ENCODE measurements at regions not wholly inside any gene's neighbourhood (a gene's known extent, or its start where the extent isn't known, plus 50 kb on each side); places are given as distances from the start of the nearest gene placed in this dataset.

DNA sequence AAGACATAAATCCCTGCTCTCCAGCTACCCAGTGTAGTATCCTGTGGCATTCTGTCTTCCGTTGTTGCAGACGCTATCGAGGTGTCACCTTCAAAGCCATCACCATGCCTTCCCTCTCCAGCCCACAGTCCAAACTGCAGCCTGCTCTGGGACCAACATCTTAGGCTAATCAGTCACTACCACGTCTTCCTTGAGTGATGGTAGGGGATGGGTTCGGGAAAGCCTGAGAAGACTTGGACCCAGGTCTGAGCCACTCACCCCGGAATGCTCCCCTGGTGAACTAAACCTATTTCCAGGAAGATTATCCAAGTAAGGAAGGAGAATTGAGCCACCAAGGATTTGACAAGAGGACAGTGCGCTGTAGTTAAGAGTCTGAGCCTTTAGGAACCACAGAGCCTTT lies 52.9 kb upstream of the IRX1 start:
- DNase-seq (ENCODE audit: low read depth, low spot score): no peak

DNA sequence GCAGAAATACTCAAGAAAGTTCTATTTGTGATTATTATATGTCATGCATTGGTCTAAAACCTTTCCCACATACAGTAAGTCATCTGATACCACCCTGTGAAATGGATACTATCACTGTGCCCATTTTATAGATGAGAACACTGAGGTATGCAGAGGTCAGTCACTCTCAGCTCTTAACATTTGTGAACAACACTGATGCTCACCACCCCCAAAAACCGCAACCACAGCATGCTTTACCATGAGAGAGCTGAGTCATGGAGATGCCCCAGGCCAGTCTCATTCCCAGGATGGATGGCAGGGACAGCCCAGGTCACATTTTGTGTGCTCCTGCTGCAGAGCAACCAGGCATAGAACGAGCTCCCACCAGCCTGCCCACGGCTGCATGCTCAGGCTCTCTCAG lies 53.5 kb upstream of the IRX1 start:
- peak; percentile 33 for DNase-seq (ENCODE audit: low read depth, low spot score)

DNA sequence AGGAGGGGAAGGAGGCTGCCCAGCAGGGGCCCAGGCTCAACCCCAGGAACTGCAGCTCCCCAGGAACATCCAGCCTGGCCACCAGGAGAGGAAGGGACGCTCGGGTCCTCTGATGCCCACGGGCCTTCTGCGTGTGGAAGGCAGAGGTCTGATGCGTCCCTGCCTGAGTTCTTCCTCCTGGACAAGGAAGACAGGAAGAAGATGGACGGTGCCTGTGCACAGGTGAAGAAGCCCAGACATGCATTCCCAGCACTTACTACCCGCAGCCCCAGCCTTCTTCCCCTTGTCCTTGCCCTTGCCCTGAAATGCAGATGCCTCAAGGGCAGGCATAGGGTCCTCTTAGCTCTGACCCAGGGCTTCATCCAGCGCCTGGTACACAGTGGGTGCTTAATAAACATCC lies 56.7 kb upstream of the IRX1 start:
- no peak for DNase-seq (ENCODE audit: low read depth, low spot score)

DNA sequence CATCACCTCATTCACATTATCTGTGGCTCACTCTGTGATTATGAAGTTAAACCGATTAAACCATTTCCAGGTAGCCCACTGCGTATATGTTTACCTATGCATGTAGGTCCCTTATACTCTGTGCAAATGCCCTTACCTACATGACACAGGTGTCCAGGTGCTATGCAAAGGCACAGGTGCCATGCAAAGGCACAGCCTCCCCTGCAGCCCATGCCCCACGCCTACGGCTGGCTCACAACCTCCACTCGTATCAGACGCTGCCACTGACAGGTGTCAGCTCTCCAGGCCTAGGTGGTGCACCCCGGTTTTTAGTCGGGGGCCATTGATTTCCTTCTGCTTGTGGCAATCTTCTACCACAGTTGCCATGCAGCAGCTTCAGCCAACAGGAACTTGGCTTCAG lies 57.7 kb upstream of the IRX1 start:
- DNase-seq (ENCODE audit: low read depth, low spot score): no peak

DNA sequence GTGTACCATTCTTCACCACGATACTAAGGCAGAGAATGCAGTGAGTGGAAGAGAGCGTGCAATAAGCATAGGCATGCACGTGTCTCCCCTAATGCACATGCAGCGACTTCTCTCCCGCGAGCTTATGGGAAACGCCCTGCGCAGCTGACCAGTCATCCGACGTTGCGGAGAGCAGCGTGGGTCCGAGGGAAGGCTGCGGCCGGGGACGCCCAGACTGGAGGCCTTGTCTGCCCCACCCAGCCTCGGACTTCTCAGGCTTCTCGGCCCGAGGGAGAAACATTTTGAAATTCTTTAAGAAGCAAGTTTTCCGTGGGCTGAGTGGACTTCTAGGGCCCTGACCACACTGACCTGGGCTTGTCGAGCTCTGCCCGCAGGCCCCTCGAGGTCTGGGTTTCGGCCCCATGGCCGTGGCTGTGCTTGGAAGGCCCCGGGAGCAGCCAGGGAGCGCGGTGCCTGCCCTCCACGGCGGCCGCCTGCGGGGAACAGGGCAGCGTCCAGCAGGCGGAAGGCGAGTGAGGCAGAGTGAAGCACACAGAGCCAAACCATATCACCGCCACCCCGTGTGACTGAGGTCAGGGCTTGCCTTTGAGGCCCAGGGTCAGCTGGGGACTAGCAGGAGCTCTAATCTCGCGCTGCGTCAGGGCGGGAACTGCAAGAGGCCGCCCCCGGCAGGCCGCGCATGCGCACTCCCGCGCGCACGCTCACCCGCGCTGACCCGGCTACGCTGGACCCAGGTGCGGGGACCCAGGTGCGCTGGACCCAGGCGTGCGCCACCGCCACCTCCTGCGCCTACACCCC lies 60.0 kb upstream of the IRX1 start:
- no peak for DNase-seq (ENCODE audit: low read depth, low spot score)

GRCh38 chr5:3534997-3535396 lies 60.6 kb upstream of the IRX1 start:
- DNase-seq (ENCODE audit: low read depth, low spot score): peak; percentile 42

DNA sequence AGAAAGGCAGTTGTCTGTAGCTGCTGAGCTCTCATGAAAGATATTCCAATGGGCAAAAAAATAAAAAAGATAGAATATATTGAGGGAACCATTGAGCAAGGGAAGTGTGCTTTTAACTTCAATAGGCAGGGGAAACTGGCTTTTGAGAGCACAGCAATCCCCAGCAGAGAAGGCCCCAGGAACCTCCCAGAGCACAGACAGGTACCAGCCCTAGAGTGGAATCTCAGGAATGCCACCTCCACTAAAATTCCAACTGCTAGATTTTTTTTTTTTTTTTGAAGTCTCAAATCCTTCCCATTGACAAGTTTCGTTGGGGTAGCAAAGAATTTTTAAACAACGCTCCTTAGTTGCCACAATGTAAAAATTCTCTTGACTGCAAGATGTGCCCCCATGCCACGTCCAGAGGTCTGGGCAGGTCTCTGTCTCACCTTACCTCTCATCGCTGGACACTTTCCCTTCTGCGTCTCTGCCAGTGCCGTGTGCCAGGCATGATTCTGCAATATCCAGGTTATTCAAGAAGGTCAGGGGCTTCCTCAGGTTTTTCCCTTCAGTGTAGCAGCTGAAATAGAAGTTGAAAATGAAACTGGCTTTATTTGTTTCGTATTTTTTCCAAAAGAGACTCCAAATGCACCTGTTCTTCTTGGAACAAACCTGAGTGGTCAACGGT lies 64.2 kb upstream of the IRX1 start:
- peak; percentile 68 for DNase-seq (ENCODE audit: low read depth, low spot score)

GRCh38 chr5:3530251-3530650 lies 65.4 kb upstream of the IRX1 start:
- DNase-seq (ENCODE audit: low read depth, low spot score): no peak

DNA sequence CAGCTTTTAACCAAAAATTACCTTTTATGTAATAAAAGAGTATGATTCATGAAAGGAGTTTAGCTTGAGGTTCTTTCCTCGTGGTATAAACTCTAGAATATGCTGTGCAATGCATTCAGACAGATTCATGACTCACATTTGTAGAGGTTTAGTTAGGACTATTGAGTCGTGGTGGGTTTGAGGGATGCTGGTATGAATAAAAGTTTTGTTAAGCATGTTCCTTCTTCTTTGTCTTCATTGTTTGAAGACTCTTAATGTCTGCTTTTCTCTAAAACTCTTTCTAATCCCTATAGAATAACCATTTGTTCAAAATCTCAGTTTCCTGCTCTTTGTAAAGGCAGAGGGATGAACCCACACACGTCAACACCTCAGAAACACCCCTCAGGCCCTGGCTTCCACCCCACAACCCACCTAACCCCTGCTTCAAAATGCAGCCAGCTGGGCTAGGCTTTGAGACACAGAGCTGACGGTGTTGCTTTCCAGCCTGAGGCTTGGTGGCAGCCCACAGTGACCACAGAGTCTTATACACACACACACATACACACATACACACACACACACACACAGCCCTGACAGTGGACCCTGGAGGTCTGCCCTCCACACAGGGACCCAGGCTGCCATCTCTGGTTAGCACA lies 69.0 kb upstream of the IRX1 start:
- DNase-seq (ENCODE audit: low read depth, low spot score): no peak

DNA sequence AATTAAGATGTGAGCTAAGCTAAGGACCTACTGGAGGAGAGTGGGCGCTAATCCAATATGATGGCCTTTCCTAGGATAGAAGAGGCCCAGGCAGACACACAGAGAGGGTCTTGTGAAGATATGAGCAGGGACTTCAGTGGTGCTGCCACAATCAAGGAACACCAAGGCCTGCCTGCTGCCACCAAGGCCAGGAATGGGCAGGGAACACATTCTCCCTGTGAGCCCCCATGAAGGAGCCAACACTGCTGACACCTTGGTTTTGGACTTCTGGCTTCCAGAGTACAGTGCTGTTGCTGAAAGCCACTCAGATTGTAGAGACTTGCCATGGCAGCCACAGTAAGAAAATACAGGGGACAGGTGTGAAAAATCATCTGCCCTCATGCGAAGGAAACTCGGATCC lies 73.1 kb upstream of the IRX1 start:
- no peak for DNase-seq (ENCODE audit: low read depth, low spot score)

DNA sequence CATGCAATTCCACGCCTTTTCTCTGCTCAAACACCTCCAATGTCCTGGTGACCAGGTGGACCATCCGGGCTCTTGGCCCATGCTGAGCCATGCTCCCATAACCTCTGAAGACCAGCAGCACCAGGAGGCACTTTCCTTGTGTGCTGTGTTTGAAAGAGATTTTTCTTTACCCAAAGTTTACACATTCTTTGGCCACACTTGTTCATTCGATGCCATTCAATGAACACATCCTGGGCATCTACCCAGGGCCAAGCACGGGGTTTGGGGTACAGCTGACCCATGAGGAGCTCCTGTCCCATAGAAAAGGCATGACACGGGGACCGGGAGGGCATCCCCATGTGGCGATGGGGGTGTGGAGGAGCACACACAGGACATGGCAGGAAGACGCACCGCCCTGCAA lies 77.1 kb upstream of the IRX1 start:
- no peak for DNase-seq (ENCODE audit: low read depth, low spot score)

- DNase-seq (ENCODE audit: low read depth, low spot score): no peak
Measured at GRCh38 chr5:3518051-3518450, 77.6 kb upstream of the IRX1 start.

GRCh38 chr5:3517348-3517747 lies 78.3 kb upstream of the IRX1 start:
- peak; percentile 76 for DNase-seq (ENCODE audit: low read depth, low spot score)

GRCh38 chr5:3512361-3513095 lies 83.1 kb upstream of the IRX1 start:
- no peak for DNase-seq (ENCODE audit: low read depth, low spot score)

GRCh38 chr5:3511934-3512333 lies 83.7 kb upstream of the IRX1 start:
- DNase-seq (ENCODE audit: low read depth, low spot score): no peak

DNA sequence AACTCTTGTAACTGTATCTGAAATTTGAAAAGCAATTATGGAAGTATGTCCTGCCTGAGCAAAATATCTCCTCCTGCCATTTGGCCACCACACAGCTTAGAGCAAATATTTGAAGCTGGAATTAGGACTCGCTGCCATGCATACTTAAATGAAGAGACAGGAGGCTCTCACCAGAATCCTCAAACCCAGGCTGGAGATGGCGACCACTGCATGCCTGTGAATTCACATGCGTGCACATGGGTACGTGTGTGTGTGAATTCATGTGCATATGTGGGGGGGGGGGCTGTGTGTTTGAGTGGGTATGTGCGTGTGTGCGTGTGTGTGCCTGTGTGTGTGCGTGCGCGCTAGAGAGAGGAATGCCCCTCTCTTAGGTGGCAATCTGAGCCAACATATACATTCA lies 84.1 kb upstream of the IRX1 start:
- no peak for DNase-seq (ENCODE audit: low read depth, low spot score)

- no peak for DNase-seq (ENCODE audit: low read depth, low spot score)
Measured at GRCh38 chr5:3510642-3511417, 84.8 kb upstream of the IRX1 start.

DNA sequence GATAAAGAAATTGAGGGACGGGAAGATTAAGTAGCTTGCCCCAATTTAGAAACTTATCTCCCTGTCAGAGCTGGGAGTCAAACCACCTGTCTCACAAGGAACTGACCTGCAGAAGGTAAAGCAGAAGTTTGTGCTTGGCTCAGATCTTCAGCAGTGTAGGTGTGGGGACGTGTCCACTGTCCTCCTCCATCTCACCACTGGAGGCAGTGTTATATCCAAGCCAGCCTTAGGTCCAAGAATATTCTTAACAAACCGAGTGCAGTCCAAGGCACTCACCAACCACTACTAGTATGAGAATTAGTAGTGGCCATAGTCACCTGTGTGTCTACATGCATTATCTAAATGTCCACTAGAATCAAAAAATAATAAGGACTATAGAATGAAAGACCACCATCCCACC lies 86.3 kb upstream of the IRX1 start:
- DNase-seq (ENCODE audit: low read depth, low spot score): no peak

GRCh38 chr5:3508395-3508794 lies 87.2 kb upstream of the IRX1 start:
- DNase-seq (ENCODE audit: low read depth, low spot score): no peak

DNA sequence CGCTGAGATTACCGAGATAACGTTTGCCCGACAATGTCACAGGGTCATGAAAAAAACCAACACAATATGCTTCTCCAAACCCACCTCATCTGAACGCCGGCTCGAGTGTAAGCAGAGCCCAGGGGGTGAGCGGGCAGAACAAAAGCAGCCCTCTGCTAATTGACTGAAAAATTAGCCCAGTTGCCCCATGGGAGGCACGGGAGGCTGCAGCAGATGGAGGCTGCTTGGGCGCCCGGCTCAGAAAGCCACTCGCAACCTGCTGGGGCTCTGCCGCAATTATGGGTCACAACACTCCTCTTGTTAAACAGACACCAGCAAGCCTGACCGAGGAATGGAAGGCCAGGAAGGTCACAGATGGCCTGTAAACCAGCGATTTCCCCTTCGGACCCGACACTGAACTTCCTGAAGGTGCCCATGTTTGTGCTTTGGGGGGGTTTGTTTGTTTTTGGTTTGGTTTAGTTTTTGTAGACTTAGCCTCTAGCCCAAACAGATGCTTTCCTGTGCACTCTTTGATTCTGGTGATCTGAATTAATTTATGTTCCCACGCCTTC lies 104.6 kb upstream of the IRX1 start:
- no peak for DNase-seq (ENCODE audit: low read depth, low spot score)

- DNase-seq (ENCODE audit: low read depth, low spot score): no peak
Measured at GRCh38 chr5:3489239-3489843, 106.3 kb upstream of the IRX1 start.

All from ELF-1 (cell line).